ENCODE measurements at regions not wholly inside any gene's neighbourhood (a gene's known extent, or its start where the extent isn't known, plus 50 kb on each side); places are given as distances from the start of the nearest gene placed in this dataset.
A peak's percentile ranks its signal among the peaks of the same experiment; 100 is the strongest.

DNA sequence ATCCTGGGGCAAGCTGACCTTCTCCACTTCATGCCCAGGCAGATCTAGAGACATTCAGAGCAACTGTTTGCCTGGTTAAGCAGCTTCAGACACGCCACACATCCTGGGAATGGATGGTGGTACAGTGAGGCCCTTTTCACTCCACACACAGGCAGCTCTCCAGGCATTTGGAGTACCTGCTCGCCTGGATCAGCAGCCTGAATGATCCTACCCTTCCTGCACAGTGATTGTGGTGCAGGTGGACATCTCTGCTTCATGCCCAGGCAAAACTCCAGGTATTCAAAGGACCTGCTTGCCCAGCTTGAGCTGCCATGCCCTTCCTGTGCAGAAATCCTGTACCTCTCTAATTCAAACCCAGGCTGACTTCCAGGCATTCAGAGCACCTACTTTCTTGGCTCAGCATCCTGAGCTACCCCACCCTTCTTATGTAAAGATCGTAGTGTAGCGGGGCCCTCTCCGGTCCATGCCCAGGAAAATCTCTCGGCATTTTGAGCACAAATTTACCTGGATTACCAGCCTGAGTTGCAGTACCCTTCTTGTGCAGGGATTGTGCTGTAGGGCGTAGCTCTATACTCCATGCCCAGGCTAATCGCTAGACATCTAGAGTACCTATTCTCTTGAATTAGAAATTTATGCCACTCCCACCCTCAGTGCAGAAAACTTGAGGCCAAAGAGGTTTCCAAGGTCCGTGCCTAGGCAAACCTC lies 972.8 kb downstream of the ANKRD7 start:
- CTCF ChIA-PET: no interaction called here
- no peaks in the 10 kb centered on the region for H3K9me3 ChIP-seq (ENCODE audit: low read depth, low read length, poor library complexity, severe bottlenecking)
- no peaks in the 10 kb centered on the region for H3K36me3 ChIP-seq (ENCODE audit: insufficient read depth, low read length, poor library complexity, severe bottlenecking)
- BruUV-seq (replicated peaks): no TSS peak
- H3K27ac ChIP-seq (ENCODE audit: low read depth, low read length, poor library complexity, severe bottlenecking): no peak overlapping the region
- H3K4me3 ChIP-seq (ENCODE audit: low read depth, low read length, poor library complexity, severe bottlenecking): no peak overlapping the region
- DNase-seq (ENCODE audit: low spot score): no peak
- H3K27me3 ChIP-seq (replicated peaks; ENCODE audit: insufficient read depth, low read depth, low read length, poor library complexity): no peaks in the 10 kb centered on the region
- TF ChIP-seq, protein P1, sequence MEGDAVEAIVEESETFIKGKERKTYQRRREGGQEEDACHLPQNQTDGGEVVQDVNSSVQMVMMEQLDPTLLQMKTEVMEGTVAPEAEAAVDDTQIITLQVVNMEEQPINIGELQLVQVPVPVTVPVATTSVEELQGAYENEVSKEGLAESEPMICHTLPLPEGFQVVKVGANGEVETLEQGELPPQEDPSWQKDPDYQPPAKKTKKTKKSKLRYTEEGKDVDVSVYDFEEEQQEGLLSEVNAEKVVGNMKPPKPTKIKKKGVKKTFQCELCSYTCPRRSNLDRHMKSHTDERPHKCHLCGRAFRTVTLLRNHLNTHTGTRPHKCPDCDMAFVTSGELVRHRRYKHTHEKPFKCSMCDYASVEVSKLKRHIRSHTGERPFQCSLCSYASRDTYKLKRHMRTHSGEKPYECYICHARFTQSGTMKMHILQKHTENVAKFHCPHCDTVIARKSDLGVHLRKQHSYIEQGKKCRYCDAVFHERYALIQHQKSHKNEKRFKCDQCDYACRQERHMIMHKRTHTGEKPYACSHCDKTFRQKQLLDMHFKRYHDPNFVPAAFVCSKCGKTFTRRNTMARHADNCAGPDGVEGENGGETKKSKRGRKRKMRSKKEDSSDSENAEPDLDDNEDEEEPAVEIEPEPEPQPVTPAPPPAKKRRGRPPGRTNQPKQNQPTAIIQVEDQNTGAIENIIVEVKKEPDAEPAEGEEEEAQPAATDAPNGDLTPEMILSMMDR (conservative IDR thresholded peaks at IDR 0.05; ENCODE audit: low read depth, low read length): no peak
- no peak for TF ChIP-seq EZH2 (IDR thresholded peaks at IDR 0.05; ENCODE audit: borderline replicate concordance, low read depth, low read length, poor library complexity, severe bottlenecking)
- POLR2A ChIA-PET (ENCODE audit: low non-redundant PET): no interaction called here
- H3K4me1 ChIP-seq (ENCODE audit: insufficient read depth, low read length, poor library complexity, severe bottlenecking): no peaks in the 10 kb centered on the region
- intact Hi-C loops (cut with micrococcal nuclease; ENCODE audit: unreplicated experiment): loop anchor here (5.0 kb wide), 1 partner anchor 940 kb away; no protein-coding TSS in a partner anchor

DNA sequence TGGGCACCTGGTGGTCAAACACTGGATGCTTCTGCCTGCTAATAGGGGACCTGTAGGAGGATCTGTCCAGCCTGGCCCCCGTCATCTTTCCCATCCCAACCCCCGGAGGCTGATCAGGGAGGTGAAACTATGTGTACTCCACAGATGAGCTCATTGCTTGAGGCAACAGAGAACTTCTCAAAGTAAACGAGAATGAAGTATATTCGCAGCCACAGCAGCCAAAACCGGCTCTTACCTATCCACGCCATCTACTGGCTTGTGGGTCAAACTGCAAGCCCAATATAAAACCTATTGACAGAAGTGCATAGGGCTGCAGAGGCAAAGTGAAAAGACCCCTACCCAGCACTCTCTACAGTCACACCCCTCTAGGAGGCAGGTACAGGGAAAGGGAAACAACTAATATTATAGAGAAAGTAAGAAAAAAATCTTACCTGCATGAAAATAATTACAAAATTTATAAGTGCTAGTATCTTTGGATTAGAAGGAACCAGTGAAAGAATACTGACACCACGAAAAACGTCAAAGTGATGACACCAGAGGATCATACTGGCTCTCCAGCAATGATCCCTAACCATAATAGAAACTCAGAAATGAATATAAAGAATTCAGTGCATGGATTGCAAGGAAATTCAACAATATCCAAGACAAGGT lies 973.5 kb downstream of the ANKRD7 start:
- POLR2A ChIA-PET (ENCODE audit: low non-redundant PET): no interaction called here
- H3K27me3 ChIP-seq (replicated peaks; ENCODE audit: insufficient read depth, low read depth, low read length, poor library complexity): no peaks in the 10 kb centered on the region
- BruUV-seq (replicated peaks): no TSS peak
- no peaks in the 10 kb centered on the region for H3K9me3 ChIP-seq (ENCODE audit: low read depth, low read length, poor library complexity, severe bottlenecking)
- TF ChIP-seq EZH2 (IDR thresholded peaks at IDR 0.05; ENCODE audit: borderline replicate concordance, low read depth, low read length, poor library complexity, severe bottlenecking): no peak
- TF ChIP-seq, protein P1 (conservative IDR thresholded peaks at IDR 0.05; ENCODE audit: low read depth, low read length): peak; percentile 80
- intact Hi-C loops (cut with micrococcal nuclease; ENCODE audit: unreplicated experiment): loop anchor here (1.0 to 5.0 kb wide), 2 partner anchors 280 to 941 kb away; no protein-coding TSS in a partner anchor
- H3K4me3 ChIP-seq (ENCODE audit: low read depth, low read length, poor library complexity, severe bottlenecking): no peak overlapping the region
- CTCF ChIA-PET: no interaction called here
- H3K27ac ChIP-seq (ENCODE audit: low read depth, low read length, poor library complexity, severe bottlenecking): no peak overlapping the region
- no peaks in the 10 kb centered on the region for H3K36me3 ChIP-seq (ENCODE audit: insufficient read depth, low read length, poor library complexity, severe bottlenecking)
- DNase-seq (ENCODE audit: low spot score): peak; percentile 72
- no peaks in the 10 kb centered on the region for H3K4me1 ChIP-seq (ENCODE audit: insufficient read depth, low read length, poor library complexity, severe bottlenecking)

DNA sequence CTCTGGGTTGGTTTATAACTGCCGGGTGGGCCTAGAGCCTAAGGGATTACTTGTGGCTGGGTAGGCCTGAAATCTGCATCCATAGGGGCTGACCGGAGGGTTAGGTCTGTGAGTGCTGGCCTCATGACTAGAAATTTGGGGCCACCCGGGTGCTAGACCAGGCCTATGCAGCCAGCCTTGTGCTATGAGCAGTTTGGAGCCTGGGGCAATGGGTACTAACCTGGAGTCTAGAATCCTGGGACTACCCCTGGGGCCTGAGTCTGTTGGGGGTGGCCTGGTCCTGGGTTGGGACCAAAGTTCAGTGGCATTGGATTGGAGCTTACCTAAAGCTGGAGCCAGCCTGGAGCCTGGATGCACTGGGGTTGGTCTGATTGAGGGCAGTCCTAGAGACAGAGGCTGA lies 995.2 kb downstream of the ANKRD7 start:
- no peak overlapping the region for H3K4me3 ChIP-seq (ENCODE audit: low read depth, low read length, poor library complexity, severe bottlenecking)
- intact Hi-C loops (cut with micrococcal nuclease; ENCODE audit: unreplicated experiment): no loop called here
- H3K27me3 ChIP-seq (replicated peaks; ENCODE audit: insufficient read depth, low read depth, low read length, poor library complexity): no peaks in the 10 kb centered on the region
- CTCF ChIA-PET: no interaction called here
- no peaks in the 10 kb centered on the region for H3K36me3 ChIP-seq (ENCODE audit: insufficient read depth, low read length, poor library complexity, severe bottlenecking)
- no peaks in the 10 kb centered on the region for H3K4me1 ChIP-seq (ENCODE audit: insufficient read depth, low read length, poor library complexity, severe bottlenecking)
- no TSS peak for BruUV-seq (replicated peaks)
- no peak overlapping the region for H3K27ac ChIP-seq (ENCODE audit: low read depth, low read length, poor library complexity, severe bottlenecking)
- TF ChIP-seq, protein P1 (conservative IDR thresholded peaks at IDR 0.05; ENCODE audit: low read depth, low read length): no peak
- no peak for TF ChIP-seq EZH2 (IDR thresholded peaks at IDR 0.05; ENCODE audit: borderline replicate concordance, low read depth, low read length, poor library complexity, severe bottlenecking)
- no peaks in the 10 kb centered on the region for H3K9me3 ChIP-seq (ENCODE audit: low read depth, low read length, poor library complexity, severe bottlenecking)
- no peak for DNase-seq (ENCODE audit: low spot score)
- POLR2A ChIA-PET (ENCODE audit: low non-redundant PET): no interaction called here

Measured in A673 (cell line).